GM19395 (cell line): ENCODE measurements at regions not wholly inside any gene's neighbourhood (a gene's known extent, or its start where the extent isn't known, plus 50 kb on each side); places are given as distances from the start of the nearest gene placed in this dataset.
"Not testable (repeated sequence)": the region's sequence is repeated elsewhere in the genome, so short reads cannot be mapped to it uniquely, and the experiment has no call there.

ENCODE experiments used
- ATAC-seq: cut with Tn5 transposase; IDR thresholded peaks from one replicate; pipeline ENCODE4 v1.9.1; 2021; ENCODE audit warnings: mild to moderate bottlenecking, moderate library complexity; ENCODE audit not compliant: unreplicated experiment

- ATAC-seq = no peak
Observed at GRCh38 chr6:907928-908327, 215.0 kb upstream of the EXOC2 start.

- ATAC-seq = no peak
Observed at GRCh38 chr6:906920-907319, 214.0 kb upstream of the EXOC2 start.

GRCh38 chr6:905556-905955 is 212.6 kb upstream of the EXOC2 start:
- no peak for ATAC-seq

- ATAC-seq = no peak
Observed at GRCh38 chr6:904994-905393, 212.1 kb upstream of the EXOC2 start.

- ATAC-seq = no peak
Observed at GRCh38 chr6:903761-904160, 210.8 kb upstream of the EXOC2 start.

GRCh38 chr6:901696-902460 is 208.9 kb upstream of the EXOC2 start:
- no peak for ATAC-seq

- no peak for ATAC-seq
Observed at GRCh38 chr6:900716-901605, 208.0 kb upstream of the EXOC2 start.

GRCh38 chr6:897528-898207 is 204.7 kb upstream of the EXOC2 start:
- ATAC-seq = no peak

- no peak for ATAC-seq
Observed at GRCh38 chr6:894274-894673, 201.3 kb upstream of the EXOC2 start.

GRCh38 chr6:890995-891394 is 198.1 kb upstream of the EXOC2 start:
- ATAC-seq = no peak

GRCh38 chr6:890201-890600 is 197.3 kb upstream of the EXOC2 start:
- no peak for ATAC-seq

- ATAC-seq = no peak
Observed at GRCh38 chr6:887583-888235, 194.8 kb upstream of the EXOC2 start.

GRCh38 chr6:886116-886515 is 193.2 kb upstream of the EXOC2 start:
- not testable (repeated sequence) for ATAC-seq

GRCh38 chr6:885051-885590 is 192.2 kb upstream of the EXOC2 start:
- no peak for ATAC-seq

GRCh38 chr6:884570-884969 is 191.6 kb upstream of the EXOC2 start:
- no peak for ATAC-seq

GRCh38 chr6:882084-882598 is 189.2 kb upstream of the EXOC2 start:
- no peak for ATAC-seq

GRCh38 chr6:878179-878578 is 185.2 kb upstream of the EXOC2 start:
- no peak for ATAC-seq

- ATAC-seq = no peak
Observed at GRCh38 chr6:875012-875411, 182.1 kb upstream of the EXOC2 start.

GRCh38 chr6:872570-873125 is 179.7 kb upstream of the EXOC2 start:
- ATAC-seq = no peak

- no peak for ATAC-seq
Observed at GRCh38 chr6:871503-871902, 178.6 kb upstream of the EXOC2 start.
